SK-N-SH (cell line): ENCODE measurements at regions not wholly inside any gene's neighbourhood (a gene's known extent, or its start where the extent isn't known, plus 50 kb on each side); places are given as distances from the start of the nearest gene placed in this dataset.

ENCODE experiments used
- CTCF ChIA-PET: fragments of 300-600, 350-600 bp; formaldehyde crosslinking; extraction: SDS; loops from one replicate; lab custom pipeline; 2021; lab: Yijun Ruan, JAX
- POLR2A ChIA-PET: fragments of 350-600 bp; sonication (Branson Sonifier 250); formaldehyde crosslinking; extraction: SDS; loops from one replicate; lab custom pipeline; 2020; ENCODE audit warnings: antibody characterized with exemption, inconsistent platforms; lab: Yijun Ruan, JAX
- DNase-seq: peaks from one replicate; pipeline ENCODE4 v3.0.0; 2012
- H2AFZ ChIP-seq: fragments of 200-600 bp; sonication (generic); 2 replicates; pipeline ENCODE4 v1.8.1; 2016; ENCODE audit warnings: antibody characterized with exemption, mild to moderate bottlenecking, low read depth
- H3F3A ChIP-seq: fragments of 200-600 bp; sonication (generic); replicated peaks from 2 replicates; pipeline ENCODE3; 2016; ENCODE audit warnings: antibody characterized with exemption, mild to moderate bottlenecking; ENCODE audit not compliant: insufficient read depth
- H3K27ac ChIP-seq, 2 experiments: fragments of 200-500 bp in 1 of 2; fragments of 200-600 bp in 1 of 2; sonication (Bioruptor generic) in 1 of 2; sonication (generic), shearing (Covaris generic) in 1 of 2; 2 replicates each; pipeline versions ENCODE4 v1.5.1 to v1.6.1; 2014 to 2016; ENCODE audit warnings: low read depth in 2 of 2, inconsistent platforms in 1 of 2, low read length in 1 of 2, mild to moderate bottlenecking in 1 of 2, mixed read lengths in 1 of 2
- H3K27me3 ChIP-seq: fragments of 200-600 bp; sonication (generic), shearing (Covaris generic); 2 replicates; pipeline ENCODE4 v1.6.1; 2016; ENCODE audit warnings: mixed run types; ENCODE audit not compliant: insufficient read depth
- H3K36me3 ChIP-seq, 2 experiments: fragments of 200-500 bp in 1 of 2; fragments of 200-600 bp in 1 of 2; sonication (Bioruptor generic) in 1 of 2; sonication (generic) in 1 of 2; replicated peaks in 1 of 2; 2 replicates each; pipeline versions ENCODE3 to v1.5.1; 2014 to 2016; ENCODE audit warnings: low read length in 1 of 2, mild to moderate bottlenecking in 1 of 2; ENCODE audit not compliant: insufficient read depth in 2 of 2, control insufficient read depth in 1 of 2
- H3K4me1 ChIP-seq, 2 experiments: fragments of 200-500 bp in 1 of 2; fragments of 200-600 bp in 1 of 2; sonication (Bioruptor generic) in 1 of 2; sonication (generic), shearing (Covaris generic) in 1 of 2; 2 replicates each; pipeline versions ENCODE4 v1.5.1 to v1.6.1; 2014 to 2016; ENCODE audit warnings: low read depth in 1 of 2, low read length in 1 of 2, mixed run types in 1 of 2; ENCODE audit not compliant: insufficient read depth in 2 of 2, control insufficient read depth in 1 of 2
- H3K4me2 ChIP-seq: fragments of 200-600 bp; sonication (generic), shearing (Covaris generic); 2 replicates; pipeline ENCODE4 v1.6.1; 2017; ENCODE audit warnings: mixed run types
- H3K4me3 ChIP-seq, 2 experiments: fragments of 200-500 bp in 1 of 2; fragments of 200-600 bp in 1 of 2; sonication (Bioruptor generic) in 1 of 2; sonication (generic), shearing (Covaris generic) in 1 of 2; 2 replicates each; pipeline versions ENCODE4 v1.5.1 to v1.8.1; 2014 to 2016; ENCODE audit warnings: low read depth in 2 of 2, inconsistent platforms in 1 of 2, low read length in 1 of 2, mild to moderate bottlenecking in 1 of 2, mixed read lengths in 1 of 2, moderate library complexity in 1 of 2
- H3K79me2 ChIP-seq: fragments of 200-600 bp; sonication (generic); 2 replicates; pipeline ENCODE4 v1.8.1; 2017; ENCODE audit warnings: mild to moderate bottlenecking; ENCODE audit not compliant: insufficient read depth
- H3K9ac ChIP-seq: fragments of 200-600 bp; sonication (generic); 2 replicates; pipeline ENCODE4 v1.6.1; 2017; ENCODE audit warnings: mixed run types
- H3K9me2 ChIP-seq: fragments of 200-600 bp; sonication (generic); 2 replicates; pipeline ENCODE4 v1.6.1; 2017; ENCODE audit warnings: mixed run types
- H3K9me3 ChIP-seq: fragments of 200-600 bp; sonication (generic); 2 replicates; pipeline ENCODE4 v1.6.1; 2017; ENCODE audit warnings: mixed run types, mild to moderate bottlenecking, moderate library complexity
- H4K20me1 ChIP-seq: fragments of 200-600 bp; sonication (generic); 2 replicates; pipeline ENCODE4 v1.6.1; 2017; ENCODE audit warnings: mild to moderate bottlenecking, mixed run types; ENCODE audit not compliant: insufficient read depth
- CHD2 ChIP-seq: fragments of 150-350 bp; IDR thresholded peaks from 2 replicates; pipeline ENCODE4 v1.6.1; 2018; ENCODE audit warnings: low read length; ENCODE audit not compliant: partially characterized antibody
- EZH2phosphoT487 ChIP-seq: fragments of 200-600 bp; sonication (generic); IDR thresholded peaks from 2 replicates; pipeline ENCODE4 v1.6.1; 2017; ENCODE audit warnings: low read depth, mixed run types, mild to moderate bottlenecking, antibody characterized with exemption, moderate library complexity, borderline replicate concordance
- FOSL2 ChIP-seq: IDR thresholded peaks from 2 replicates; pipeline ENCODE4 v1.4.0; 2012; ENCODE audit warnings: low read depth, mild to moderate bottlenecking, moderate library complexity, borderline replicate concordance
- FOXJ3 ChIP-seq: sonication (generic); formaldehyde crosslinking; IDR thresholded peaks from 2 replicates; pipeline ENCODE4 v1.5.1; 2020; ENCODE audit warnings: mild to moderate bottlenecking, missing genetic modification reagents
- GABPA ChIP-seq: IDR thresholded peaks from 2 replicates; pipeline ENCODE4 v1.4.0; 2012; ENCODE audit warnings: low read depth, mild to moderate bottlenecking
- IRF3 ChIP-seq: fragments of 150-350 bp; IDR thresholded peaks from 2 replicates; pipeline ENCODE4 v1.6.1; 2016; ENCODE audit warnings: mild to moderate bottlenecking, low read depth, low read length
- MAX ChIP-seq: IDR thresholded peaks from 2 replicates; pipeline ENCODE4 v1.4.0; 2012; ENCODE audit warnings: low read depth
- MEF2A ChIP-seq: IDR thresholded peaks from 2 replicates; pipeline ENCODE4 v1.4.0; 2012; ENCODE audit warnings: low read depth, borderline replicate concordance
- MXI1 ChIP-seq: IDR thresholded peaks from 2 replicates; pipeline ENCODE4 v1.6.1; 2012; ENCODE audit warnings: mild to moderate bottlenecking, low read depth, low read length, improper control_type of control experiment
- NFIC ChIP-seq: IDR thresholded peaks from 2 replicates; pipeline ENCODE4 v1.4.0; 2012; ENCODE audit warnings: borderline replicate concordance
- NRF1 ChIP-seq: IDR thresholded peaks from 2 replicates; pipeline ENCODE4 v1.6.1; 2012; ENCODE audit warnings: low read depth, mild to moderate bottlenecking, low read length
- PBX3 ChIP-seq: IDR thresholded peaks from 2 replicates; pipeline ENCODE4; 2012
- REST ChIP-seq: IDR thresholded peaks from 2 replicates; pipeline ENCODE4 v1.6.1; 2012; ENCODE audit warnings: mild to moderate bottlenecking, low read depth, low read length, moderate library complexity
- RXRA ChIP-seq: IDR thresholded peaks from 2 replicates; pipeline ENCODE4 v1.4.0; 2012; ENCODE audit warnings: low read depth, mild to moderate bottlenecking, borderline replicate concordance
- TCF12 ChIP-seq: IDR thresholded peaks from 2 replicates; pipeline ENCODE4 v1.4.0; 2012
- TEAD4 ChIP-seq: IDR thresholded peaks from 2 replicates; pipeline ENCODE4 v1.4.0; 2012; ENCODE audit warnings: mild to moderate bottlenecking, borderline replicate concordance; ENCODE audit not compliant: insufficient read depth
- USF2 ChIP-seq: fragments of 150-350 bp; IDR thresholded peaks from 2 replicates; pipeline ENCODE4 v1.6.1; 2017; ENCODE audit warnings: antibody characterized with exemption, low read length, low read depth, borderline replicate concordance
- YY1 ChIP-seq: IDR thresholded peaks from 2 replicates; pipeline ENCODE4 v1.4.0; 2012; ENCODE audit warnings: low read depth, mild to moderate bottlenecking
- ZBTB33 ChIP-seq: IDR thresholded peaks from 2 replicates; pipeline ENCODE4 v1.4.0; 2012; ENCODE audit warnings: low read depth, borderline replicate concordance
- WGBS: methylation state at CpG from one replicate; pipeline ENCODE4 v1.1.6; 2017; ENCODE audit warnings: low lambda C conversion rate; 5-methylcytosine and 5-hydroxymethylcytosine counted together

GRCh38 chr17:72466199-72466598 lies 345.4 kb downstream of the SOX9 start:
- Histone ChIP-seq H3K27me3 (no peaks in the 10 kb centered on the region), H3K9me3 (no peaks in the 10 kb centered on the region), H3F3A (peaks cover 15% of the 10 kb centered on the region), H3K79me2 (peaks cover 12% of the 10 kb centered on the region), H2AFZ (0 out of 2 replicates have a peak overlapping the region, but pooled peaks have one; percentile 2), H3K9me2 (no peaks in the 10 kb centered on the region), H3K4me1 (peaks cover 2 to 12% of the 10 kb centered on the region in 2 experiments; a peak in 3 of 4 replicates), H3K4me3 (peak overlapping the region in 1 of 2 experiments; percentile 38; a peak in 1 of 4 replicates), H3K36me3 (no peaks in the 10 kb centered on the region), H3K27ac (peak overlapping the region in 1 of 2 experiments; percentile 93; a peak in 2 of 4 replicates), H3K4me2 (peak overlapping the region; percentile 74), H4K20me1 (no peaks in the 10 kb centered on the region), H3K9ac (peak overlapping the region; percentile 70)
- peak; percentile 17; the same call in 1 of the 2 replicates for TF ChIP-seq TCF12
- no peak for TF ChIP-seq EZH2phosphoT487
- CTCF ChIA-PET, result interaction anchor here (0.8 to 1.0 kb wide), 2 partner anchors 26 to 39 kb away, joined by 3 read pairs; no protein-coding TSS in a partner anchor
- POLR2A ChIA-PET, result no interaction called here
- DNase-seq, result no peak

GRCh38 chr17:72466606-72467005 lies 345.8 kb downstream of the SOX9 start:
- Histone ChIP-seq H3K27ac (peak overlapping the region in 1 of 2 experiments; percentile 93; a peak in 2 of 4 replicates), H3K4me2 (0 out of 2 replicates have a peak overlapping the region, but pooled peaks have one; percentile 74), H4K20me1 (no peaks in the 10 kb centered on the region), H3K9me3 (no peaks in the 10 kb centered on the region), H3K36me3 (no peaks in the 10 kb centered on the region), H2AFZ (no peak overlapping the region), H3K4me1 (peaks cover 2 to 12% of the 10 kb centered on the region in 2 experiments; a peak in 3 of 4 replicates), H3F3A (peaks cover 15% of the 10 kb centered on the region), H3K27me3 (no peaks in the 10 kb centered on the region), H3K9ac (peak overlapping the region; percentile 4; the same call in 1 of the 2 replicates), H3K9me2 (no peaks in the 10 kb centered on the region), H3K4me3 (no peak overlapping the region), H3K79me2 (peaks cover 10% of the 10 kb centered on the region)
- ChIA-PET CTCF (no interaction called here), POLR2A (no interaction called here)
- DNase-seq, result no peak
- 94% methylated on average over 3 of the region's 3 CpGs for WGBS
- no peak for TF ChIP-seq FOSL2
- TF ChIP-seq PBX3, result no peak
- TF ChIP-seq FOXJ3 (CRISPR knock-in tag), result no peak
- no peak for TF ChIP-seq YY1
- no peak for TF ChIP-seq IRF3
- no peak for TF ChIP-seq MXI1
- TF ChIP-seq NFIC, result no peak
- no peak for TF ChIP-seq RXRA
- TF ChIP-seq MAX, result no peak
- TF ChIP-seq ZBTB33, result no peak
- TF ChIP-seq TEAD4, result no peak
- TF ChIP-seq NRF1, result no peak
- TF ChIP-seq USF2, result no peak
- TF ChIP-seq MEF2A, result no peak
- TF ChIP-seq CHD2, result no peak
- TF ChIP-seq GABPA, result no peak
- no peak for TF ChIP-seq REST
